IPS-18c (cell line): ENCODE measurements at regions not wholly inside any gene's neighbourhood (a gene's known extent, or its start where the extent isn't known, plus 50 kb on each side); places are given as distances from the start of the nearest gene placed in this dataset.

ENCODE experiments used
- H3K4me3 ChIP-seq: 2 replicates; pipeline ENCODE4 v1.7.0; 2013; ENCODE audit warnings: low read depth, mild to moderate bottlenecking, low read length, moderate library complexity; ENCODE audit not compliant: insufficient read depth
- H3K9me3 ChIP-seq: one replicate; pipeline ENCODE4 v1.6.1; 2013; ENCODE audit warnings: mild to moderate bottlenecking, low read length, moderate library complexity; ENCODE audit not compliant: control insufficient read depth, insufficient read depth

- Histone ChIP-seq H3K4me3 (no peak overlapping the region), H3K9me3 (no peaks in the 10 kb centered on the region)
Measured at GRCh38 chr5:63894690-63895089, 67.6 kb downstream of the HTR1A start.

DNA sequence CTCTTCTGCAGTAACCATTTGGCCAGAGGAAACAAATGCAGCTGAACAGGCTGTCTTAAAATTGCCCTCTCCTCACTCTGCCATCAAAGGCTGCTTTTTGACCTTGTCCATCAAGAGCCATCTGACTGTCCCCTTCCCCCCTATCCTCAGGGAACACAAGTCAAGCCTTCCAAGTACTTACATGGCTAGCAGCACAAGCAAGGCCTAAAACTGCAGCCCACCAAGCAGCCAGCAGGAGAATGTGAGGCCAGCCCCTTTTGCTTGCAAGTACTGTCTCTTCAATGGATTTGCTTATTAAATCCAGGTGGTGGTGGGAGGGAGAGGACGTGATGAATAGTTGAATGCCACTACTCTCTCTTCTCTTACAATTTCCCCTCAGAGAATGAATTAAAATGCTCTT is 83.5 kb downstream of the HTR1A start:
- H3K9me3 ChIP-seq, result no peaks in the 10 kb centered on the region

GRCh38 chr5:63877961-63878360 is 84.3 kb downstream of the HTR1A start:
- Histone ChIP-seq H3K4me3 (no peak overlapping the region), H3K9me3 (no peaks in the 10 kb centered on the region)

More for the DNA sequence above, 83.5 kb downstream of the HTR1A start:
- H3K4me3 ChIP-seq, result no peak overlapping the region

DNA sequence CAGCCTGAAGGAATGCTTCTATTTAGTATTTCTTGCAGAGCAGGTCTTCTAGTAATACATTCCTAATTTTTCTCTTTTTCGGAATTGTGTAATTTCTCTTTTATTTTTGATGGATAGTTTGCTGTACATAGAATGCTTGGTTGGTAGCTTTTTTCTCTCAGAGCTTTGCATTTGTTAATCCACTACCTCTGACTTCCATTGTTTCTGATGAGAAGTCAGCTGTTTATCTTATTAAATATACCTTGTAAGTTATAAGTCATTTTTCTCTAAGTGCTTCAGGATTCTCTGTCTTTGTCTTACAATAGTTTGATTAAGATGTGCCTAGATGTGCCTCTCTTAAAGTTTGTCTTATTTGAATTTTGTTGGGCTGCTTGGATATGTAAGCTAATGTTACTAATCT is 101.9 kb downstream of the HTR1A start:
- no peaks in the 10 kb centered on the region for H3K9me3 ChIP-seq
- H3K4me3 ChIP-seq, result no peak overlapping the region

DNA sequence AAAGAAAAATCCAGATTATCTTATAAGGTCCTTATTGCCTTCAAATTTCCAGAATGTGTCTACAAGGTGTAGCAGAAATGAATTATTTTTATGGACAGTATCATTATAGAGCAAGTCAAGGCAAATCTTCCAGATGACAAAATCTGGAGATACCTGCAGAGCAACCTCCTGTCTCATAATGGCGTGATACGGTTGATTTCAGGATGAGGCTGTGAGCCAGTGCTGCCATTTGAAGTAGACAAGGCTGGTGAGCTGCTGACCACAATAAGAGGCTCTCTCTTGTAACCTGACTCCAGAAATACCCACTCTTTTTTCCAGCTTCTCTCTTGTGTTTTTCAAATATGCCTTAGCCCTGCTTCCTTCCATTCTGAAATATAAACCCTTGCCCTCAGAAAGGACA is 108.2 kb downstream of the HTR1A start:
- Histone ChIP-seq H3K9me3 (no peaks in the 10 kb centered on the region), H3K4me3 (no peak overlapping the region)

DNA sequence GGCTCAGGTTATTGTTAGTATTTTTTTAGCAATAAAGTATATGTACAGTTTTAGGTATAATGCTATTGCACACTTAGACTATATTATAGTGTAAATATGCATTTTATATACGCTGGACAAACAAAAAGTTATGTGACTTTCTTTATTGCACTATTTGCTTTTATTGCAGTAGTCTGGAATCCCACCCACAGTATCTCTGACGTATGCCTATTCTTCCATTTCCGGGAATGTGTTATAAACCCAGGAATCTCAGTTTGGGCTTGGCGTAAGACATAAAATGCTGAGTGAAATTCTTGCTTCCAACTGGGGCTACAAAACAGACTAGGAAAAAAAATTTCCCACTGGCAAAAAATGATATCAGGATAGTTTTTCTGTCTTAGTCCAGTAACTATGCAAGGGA is 119.1 kb downstream of the HTR1A start:
- no peaks in the 10 kb centered on the region for H3K9me3 ChIP-seq
- no peak overlapping the region for H3K4me3 ChIP-seq

GRCh38 chr5:63837437-63837836 is 124.8 kb downstream of the HTR1A start:
- H3K4me3 ChIP-seq, result no peak overlapping the region
- no peaks in the 10 kb centered on the region for H3K9me3 ChIP-seq

- no peaks in the 10 kb centered on the region for H3K9me3 ChIP-seq
- H3K4me3 ChIP-seq, result no peak overlapping the region
Measured at GRCh38 chr5:63831381-63831780, 130.9 kb downstream of the HTR1A start.

- Histone ChIP-seq H3K9me3 (no peaks in the 10 kb centered on the region), H3K4me3 (no peak overlapping the region)
Measured at GRCh38 chr5:63825984-63826383, 136.3 kb downstream of the HTR1A start.

- Histone ChIP-seq H3K9me3 (no peaks in the 10 kb centered on the region), H3K4me3 (no peak overlapping the region)
Measured at GRCh38 chr5:63823583-63823982, 138.7 kb downstream of the HTR1A start.

DNA sequence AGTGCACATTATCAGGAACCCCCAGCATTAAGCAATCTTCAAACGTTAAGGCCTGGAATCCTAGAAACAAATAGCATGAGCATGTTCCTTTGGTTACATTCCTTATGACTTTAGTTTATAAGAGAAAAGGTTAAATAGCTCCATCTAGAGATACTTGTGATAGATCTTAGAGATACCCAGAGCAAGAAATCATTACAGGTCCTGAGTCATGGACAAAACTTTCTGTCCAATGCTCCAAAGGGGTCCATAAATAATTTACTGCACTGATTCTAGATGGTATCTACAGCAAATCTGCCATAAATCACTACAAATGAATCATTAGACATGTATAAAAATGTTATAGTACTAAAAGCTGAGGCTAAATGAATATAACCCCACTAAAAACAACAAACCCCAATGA is 139.6 kb downstream of the HTR1A start:
- no peak overlapping the region for H3K4me3 ChIP-seq
- H3K9me3 ChIP-seq, result no peaks in the 10 kb centered on the region

GRCh38 chr5:63820577-63820976 is 141.7 kb downstream of the HTR1A start:
- Histone ChIP-seq H3K4me3 (no peak overlapping the region), H3K9me3 (peaks cover 2% of the 10 kb centered on the region)

GRCh38 chr5:63812693-63813092 is 149.6 kb downstream of the HTR1A start:
- Histone ChIP-seq H3K9me3 (peaks cover 6% of the 10 kb centered on the region), H3K4me3 (no peak overlapping the region)

DNA sequence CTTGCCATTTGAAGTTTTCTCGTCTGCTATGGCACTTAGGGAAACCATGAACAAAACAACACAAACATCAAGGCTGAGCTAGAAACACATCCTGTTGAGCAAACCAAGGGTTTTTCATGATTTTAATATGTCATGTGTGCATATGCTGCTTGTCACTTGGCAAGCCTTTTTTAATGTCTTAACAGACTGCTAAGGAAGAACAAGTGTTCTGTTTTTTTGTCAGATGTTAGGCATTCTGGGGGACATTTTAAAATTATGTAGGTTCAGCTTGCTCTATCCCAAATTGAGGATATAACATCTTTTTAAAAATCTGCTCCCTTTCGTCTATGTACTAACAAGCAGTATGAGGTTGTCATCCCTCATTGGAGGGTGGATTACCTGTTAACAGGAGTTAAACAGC is 150.3 kb downstream of the HTR1A start:
- no peak overlapping the region for H3K4me3 ChIP-seq
- H3K9me3 ChIP-seq, result peaks cover 6% of the 10 kb centered on the region

- H3K4me3 ChIP-seq, result no peak overlapping the region
- H3K9me3 ChIP-seq, result peaks cover 6% of the 10 kb centered on the region
Measured at GRCh38 chr5:63811286-63811685, 151.0 kb downstream of the HTR1A start.

- H3K9me3 ChIP-seq, result no peaks in the 10 kb centered on the region
- H3K4me3 ChIP-seq, result no peak overlapping the region
Measured at GRCh38 chr5:63805151-63805550, 157.1 kb downstream of the HTR1A start.

- Histone ChIP-seq H3K4me3 (no peak overlapping the region), H3K9me3 (no peaks in the 10 kb centered on the region)
Measured at GRCh38 chr5:63803165-63803564, 159.1 kb downstream of the HTR1A start.

DNA sequence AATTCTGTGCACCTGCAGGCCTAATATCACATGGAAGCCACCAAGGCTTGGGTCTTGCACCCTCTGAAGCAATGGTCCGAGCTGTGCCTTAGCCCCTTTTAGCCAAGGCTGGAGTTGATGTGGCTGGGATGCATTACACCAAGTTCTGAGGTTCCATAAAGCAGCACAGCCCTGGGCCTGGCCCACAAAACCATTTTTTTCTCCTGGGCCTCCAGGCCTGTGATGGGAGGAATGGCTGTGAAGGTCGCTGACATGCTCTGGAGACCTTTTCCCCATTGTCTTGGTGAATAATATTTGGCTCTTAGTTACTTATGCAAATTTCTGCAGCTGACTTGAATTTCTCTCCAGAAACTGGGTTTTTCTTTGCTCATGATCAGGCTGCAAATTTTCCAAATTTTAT is 167.3 kb downstream of the HTR1A start:
- Histone ChIP-seq H3K4me3 (no peak overlapping the region), H3K9me3 (peaks cover 5% of the 10 kb centered on the region)

DNA sequence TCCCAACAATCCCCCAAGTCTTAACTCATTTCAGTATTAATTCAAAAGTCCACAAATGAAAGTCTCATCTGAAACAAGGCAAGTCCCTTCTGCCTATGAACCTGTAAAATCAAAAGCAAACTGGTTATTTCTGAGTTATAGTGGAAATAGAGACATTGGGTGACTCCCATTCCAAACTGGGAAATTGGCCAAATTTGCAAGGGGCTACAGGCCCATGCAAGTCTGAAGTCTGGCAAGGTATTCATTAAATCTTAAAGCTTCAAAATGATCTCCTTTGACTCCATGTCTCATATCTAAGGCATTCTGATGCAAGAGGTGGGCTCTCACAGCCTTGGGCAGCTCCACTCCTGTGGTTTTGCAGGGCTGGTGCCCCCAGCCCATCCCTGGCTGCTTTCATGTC is 167.9 kb downstream of the HTR1A start:
- peaks cover 5% of the 10 kb centered on the region for H3K9me3 ChIP-seq
- H3K4me3 ChIP-seq, result no peak overlapping the region

GRCh38 chr5:63774939-63775338 is 187.3 kb downstream of the HTR1A start:
- Histone ChIP-seq H3K9me3 (no peaks in the 10 kb centered on the region), H3K4me3 (no peak overlapping the region)
